K562 (cell line): ENCODE measurements at regions not wholly inside any gene's neighbourhood (a gene's known extent, or its start where the extent isn't known, plus 50 kb on each side); places are given as distances from the start of the nearest gene placed in this dataset.

Experiments used
- L3MBTL2 ChIP-seq: fragments of 450-650 bp; IDR thresholded peaks from 2 replicates; pipeline ENCODE4 v1.6.1; 2016; ENCODE audit warnings: mild to moderate bottlenecking, moderate library complexity
- ZNF12 ChIP-seq: sonication (generic); formaldehyde crosslinking; IDR thresholded peaks from 2 replicates; pipeline ENCODE4 v1.4.0; 2020; ENCODE audit warnings: mild to moderate bottlenecking, missing genetic modification reagents

DNA sequence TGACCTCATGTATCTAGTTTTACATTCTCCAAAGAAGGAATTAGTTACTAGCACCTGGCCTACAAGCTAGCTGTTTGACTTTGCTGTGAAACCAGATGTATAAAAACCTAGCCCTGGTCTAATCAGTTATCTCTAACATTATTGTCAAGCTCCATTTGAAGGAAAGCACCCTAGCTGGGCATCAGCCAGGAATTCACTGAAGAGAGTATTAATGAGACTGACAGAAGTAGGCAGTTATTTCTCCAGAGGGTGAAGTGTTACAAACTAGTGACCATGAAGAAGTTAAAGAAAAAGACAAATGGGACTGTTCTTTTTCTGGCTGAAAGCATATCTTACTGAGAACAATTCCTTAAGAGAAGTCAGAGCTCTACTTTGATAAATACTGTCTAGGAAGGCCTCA, 2529.3 kb upstream of the PCDH20 start:
- TF ChIP-seq ZNF12 (CRISPR knock-in tag) (no peak), L3MBTL2 (no peak)
